ENCODE measurements at regions not wholly inside any gene's neighbourhood (a gene's known extent, or its start where the extent isn't known, plus 50 kb on each side); places are given as distances from the start of the nearest gene placed in this dataset.

GRCh38 chr6:82030761-82031503 lies 216.6 kb downstream of the IBTK start:
- TF ChIP-seq CTCF (IDR thresholded peaks at IDR 0.05): no peak
- TF ChIP-seq POLR2A (IDR thresholded peaks at IDR 0.05): no peak
